NOMO-1 (cell line): ENCODE measurements at regions not wholly inside any gene's neighbourhood (a gene's known extent, or its start where the extent isn't known, plus 50 kb on each side); places are given as distances from the start of the nearest gene placed in this dataset.

Experiments
- DNase-seq, 2 experiments: peaks; one replicate each; lab custom pipeline; 2025; ENCODE audit not compliant: unreplicated experiment in 2 of 2; lab: John Stamatoyannopoulos, UW

DNA sequence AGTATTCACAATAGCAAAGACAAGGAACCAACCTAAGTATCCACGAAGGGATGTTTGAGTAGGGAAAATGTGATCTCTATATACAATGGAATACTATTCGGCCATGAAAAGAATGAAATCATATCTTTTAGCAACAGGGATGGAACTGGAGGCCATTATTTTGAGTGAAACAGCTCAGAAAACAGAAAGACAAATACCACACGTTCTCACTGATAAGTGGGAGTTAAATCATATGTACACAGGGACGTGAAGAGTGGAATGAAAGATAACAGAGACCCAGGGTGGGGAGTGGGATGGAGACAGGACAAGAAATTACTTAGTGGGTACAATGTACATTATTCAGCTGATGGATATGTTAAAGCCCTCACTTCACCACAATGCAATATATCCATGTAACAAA lies 1012.7 kb downstream of the TBC1D22A start:
- DNase-seq: no peak

DNA sequence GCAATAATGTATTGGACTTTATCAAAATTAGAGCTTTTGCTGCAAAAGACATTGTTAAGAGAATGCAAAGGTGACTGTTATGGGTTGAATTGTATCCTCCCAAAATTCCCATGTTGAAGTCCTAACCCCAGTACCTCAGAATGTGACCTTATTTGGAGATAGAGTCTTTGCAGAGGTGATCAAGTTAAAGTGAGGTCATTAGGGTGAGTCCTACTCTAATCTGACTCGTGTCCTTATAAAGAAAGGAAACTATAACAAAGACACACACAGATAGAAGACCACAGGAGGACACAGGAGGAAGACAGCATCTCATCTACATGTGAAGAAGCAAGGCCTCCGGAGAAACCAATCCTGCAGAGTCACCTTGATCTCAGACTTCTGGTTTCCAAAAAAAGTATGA lies 1011.2 kb downstream of the TBC1D22A start:
- no peak for DNase-seq

GRCh38 chr22:47772864-47773263 lies 1010.4 kb downstream of the TBC1D22A start:
- no peak for DNase-seq

- no peak for DNase-seq
Measured at GRCh38 chr22:47769652-47770051, 1007.2 kb downstream of the TBC1D22A start.

DNA sequence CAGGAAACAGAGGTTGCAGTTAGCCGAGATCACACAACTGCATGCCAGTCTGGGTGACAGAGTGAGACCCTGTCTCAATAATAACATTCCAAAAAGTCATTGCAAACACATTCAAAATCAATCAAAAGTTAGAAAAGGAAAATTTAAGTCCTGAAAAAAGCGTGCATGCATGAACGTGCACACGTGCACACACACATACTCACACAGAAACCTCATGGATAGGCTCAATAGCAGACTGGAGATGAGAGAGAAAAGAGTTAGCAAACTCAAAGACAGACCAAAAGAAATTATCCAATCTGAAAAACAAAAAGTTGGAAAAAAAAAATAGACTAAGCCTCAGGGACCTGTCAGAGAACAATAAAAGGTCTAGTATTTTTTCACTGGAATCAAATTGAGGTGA lies 1005.6 kb downstream of the TBC1D22A start:
- DNase-seq: no peak

DNA sequence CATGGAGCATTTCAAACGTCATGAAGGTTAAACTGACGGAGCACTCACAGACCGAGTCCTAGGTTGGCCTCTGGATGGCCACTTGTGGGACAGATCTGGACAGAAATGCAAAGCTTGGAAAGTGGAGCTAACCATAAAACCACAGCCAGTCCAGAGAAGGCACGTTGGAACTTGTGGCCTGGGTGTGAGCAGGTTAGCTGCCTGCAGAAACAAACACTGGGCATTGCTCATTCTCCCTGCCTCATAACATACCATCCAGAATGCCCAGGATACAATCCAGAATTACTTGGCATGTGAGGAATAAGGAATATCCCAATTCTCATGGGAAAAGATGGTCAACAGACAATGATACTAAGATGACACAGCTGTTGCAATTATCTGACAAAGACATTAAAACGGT lies 1005.0 kb downstream of the TBC1D22A start:
- no peak for DNase-seq

DNA sequence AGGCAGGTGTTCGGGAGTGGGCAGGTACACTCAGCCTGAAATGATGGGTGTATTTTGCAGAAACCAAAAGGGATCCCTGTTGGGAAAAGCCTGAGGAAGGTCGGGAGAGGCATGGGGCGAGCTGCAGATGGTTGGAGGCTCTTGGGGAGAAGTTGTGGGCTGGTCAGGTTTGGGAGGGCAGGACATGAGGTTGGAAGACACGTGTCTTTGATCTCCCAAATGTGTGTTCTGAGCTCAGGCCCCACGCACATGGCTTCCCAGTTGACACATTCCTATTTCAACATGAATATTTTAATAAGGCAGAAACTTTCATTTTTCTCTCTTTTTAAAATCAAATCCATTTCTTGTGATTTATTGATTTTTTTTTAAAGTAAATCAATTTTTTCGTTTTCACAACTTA lies 1003.3 kb downstream of the TBC1D22A start:
- no peak for DNase-seq

DNA sequence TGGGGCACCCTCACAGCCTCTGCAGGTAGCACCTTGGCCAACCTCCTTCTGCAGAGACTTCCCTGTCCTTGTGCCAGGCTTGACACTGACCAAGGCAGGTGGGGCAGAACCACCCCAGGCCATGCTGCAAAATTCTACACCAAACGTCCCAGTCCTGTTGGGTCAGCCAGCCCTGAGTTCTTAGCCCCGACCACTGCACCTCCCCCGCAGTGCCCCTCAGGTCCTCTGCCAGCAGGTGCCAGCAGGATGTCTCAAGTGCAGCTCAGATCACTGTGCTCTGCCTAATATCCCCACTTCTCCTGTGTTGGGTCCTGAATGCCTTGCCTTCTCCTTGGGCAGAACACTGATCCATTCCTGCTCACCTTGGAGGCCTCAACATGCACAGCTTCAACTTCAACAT lies 999.7 kb downstream of the TBC1D22A start:
- DNase-seq: no peak

- DNase-seq: no peak
Measured at GRCh38 chr22:47759909-47760308, 997.5 kb downstream of the TBC1D22A start.

GRCh38 chr22:47757741-47758140 lies 995.3 kb downstream of the TBC1D22A start:
- DNase-seq: no peak

DNA sequence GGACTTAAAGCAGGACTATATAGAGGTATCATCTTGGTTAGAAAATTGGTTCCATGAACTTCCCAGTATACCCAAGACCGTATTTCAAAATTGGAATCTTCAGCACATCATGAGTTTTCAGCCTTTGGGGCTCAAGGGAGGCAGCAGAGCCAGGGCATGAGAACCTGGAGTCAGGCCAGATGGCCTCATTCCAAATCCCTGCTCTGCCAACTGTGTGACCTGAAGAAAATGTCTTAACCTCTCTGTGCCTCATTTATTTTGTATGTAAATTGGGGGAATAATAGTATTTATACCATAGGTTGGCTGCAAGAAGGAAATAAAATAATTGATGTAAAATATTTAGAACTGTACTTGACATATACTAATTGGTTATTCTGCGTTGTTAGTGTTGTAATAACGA lies 987.6 kb downstream of the TBC1D22A start:
- DNase-seq: no peak

DNA sequence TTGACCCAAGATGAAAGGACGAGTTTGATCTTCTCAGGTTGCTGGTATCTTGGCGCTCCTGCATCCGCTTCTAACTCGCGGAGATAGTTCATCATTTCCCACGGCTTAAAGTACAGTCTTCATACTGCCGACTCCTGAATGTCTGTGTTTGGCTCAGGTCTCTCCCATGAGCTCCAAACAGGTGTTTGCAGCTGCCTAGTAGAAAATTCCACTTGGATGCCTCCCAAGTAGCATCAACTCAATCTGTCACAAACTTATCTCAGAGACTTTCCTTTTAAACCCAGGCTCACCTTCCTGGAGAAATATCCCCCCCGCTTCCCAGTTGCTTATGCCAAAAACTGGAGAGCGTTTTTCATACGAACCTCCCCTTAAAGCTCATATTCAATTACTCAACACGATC lies 986.5 kb downstream of the TBC1D22A start:
- no peak for DNase-seq

GRCh38 chr22:47748271-47748670 lies 985.8 kb downstream of the TBC1D22A start:
- no peak for DNase-seq

- no peak for DNase-seq
Measured at GRCh38 chr22:47740109-47740805, 977.8 kb downstream of the TBC1D22A start.

- DNase-seq: no peak
Measured at GRCh38 chr22:47739291-47740015, 977.0 kb downstream of the TBC1D22A start.

DNA sequence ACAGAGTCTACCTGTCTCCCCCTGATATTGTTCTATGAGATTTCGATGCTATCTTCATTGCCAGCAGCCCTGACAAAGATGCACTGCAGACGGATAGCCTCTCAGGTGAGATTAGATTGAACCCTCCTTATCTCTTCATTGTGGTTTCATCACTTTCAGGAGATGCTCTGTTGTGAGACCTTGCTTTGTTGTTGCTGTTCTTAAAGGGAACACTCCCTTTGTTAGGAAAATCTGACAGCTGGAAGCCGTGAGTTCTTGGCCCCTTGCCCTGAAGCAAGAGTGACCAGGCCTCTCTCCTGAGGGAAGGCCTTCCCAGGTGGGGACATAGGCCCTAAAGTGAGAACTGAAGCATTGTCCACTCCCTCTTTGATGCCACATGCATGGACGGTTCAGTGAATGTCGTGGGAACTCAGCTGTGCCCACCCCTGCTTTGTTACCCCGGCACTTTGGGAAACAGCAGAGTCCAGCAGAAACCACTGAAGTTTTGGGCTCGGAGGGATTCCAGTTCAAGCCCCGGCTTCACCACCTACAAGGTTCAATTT lies 976.1 kb downstream of the TBC1D22A start:
- no peak for DNase-seq

GRCh38 chr22:47736186-47737034 lies 974.0 kb downstream of the TBC1D22A start:
- DNase-seq: no peak

DNA sequence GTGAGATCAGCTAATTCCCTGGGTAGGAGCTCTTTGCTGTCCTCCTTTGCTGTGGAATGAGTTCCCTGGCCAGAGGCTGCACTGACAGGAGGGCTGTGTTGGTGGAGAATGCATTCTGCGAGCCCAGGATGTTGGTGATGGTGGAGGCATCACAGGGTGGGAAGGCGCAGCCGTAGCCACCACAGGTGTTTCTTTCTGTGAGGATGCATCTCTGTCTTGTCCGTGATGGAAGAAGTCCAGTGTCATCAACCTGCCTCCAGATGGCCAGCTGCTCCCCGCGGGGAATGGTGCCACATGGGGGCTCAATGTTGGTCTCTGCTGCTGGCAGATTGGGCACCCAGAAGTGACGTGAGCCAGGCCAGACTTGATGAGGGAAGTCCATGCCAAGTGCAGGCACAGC lies 972.1 kb downstream of the TBC1D22A start:
- DNase-seq: no peak

DNA sequence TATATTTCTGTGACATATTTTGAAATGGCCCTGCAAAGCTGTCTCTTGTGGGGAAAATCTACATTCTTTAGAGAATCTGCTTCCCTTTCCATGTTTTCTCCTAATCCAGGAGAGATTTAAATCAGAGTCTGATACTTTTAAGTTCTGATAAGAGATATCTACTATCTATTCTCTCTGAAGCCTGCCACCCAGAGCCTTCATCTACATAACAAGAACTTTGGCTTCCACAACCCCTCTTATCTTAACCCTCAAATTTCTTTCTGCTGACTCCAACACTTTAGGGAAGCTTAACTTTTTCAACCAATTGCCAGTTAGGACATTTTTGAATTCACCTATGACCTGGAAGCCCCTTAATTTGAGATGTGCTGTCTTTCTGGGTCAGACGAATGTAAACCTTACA lies 965.2 kb downstream of the TBC1D22A start:
- no peak for DNase-seq

DNA sequence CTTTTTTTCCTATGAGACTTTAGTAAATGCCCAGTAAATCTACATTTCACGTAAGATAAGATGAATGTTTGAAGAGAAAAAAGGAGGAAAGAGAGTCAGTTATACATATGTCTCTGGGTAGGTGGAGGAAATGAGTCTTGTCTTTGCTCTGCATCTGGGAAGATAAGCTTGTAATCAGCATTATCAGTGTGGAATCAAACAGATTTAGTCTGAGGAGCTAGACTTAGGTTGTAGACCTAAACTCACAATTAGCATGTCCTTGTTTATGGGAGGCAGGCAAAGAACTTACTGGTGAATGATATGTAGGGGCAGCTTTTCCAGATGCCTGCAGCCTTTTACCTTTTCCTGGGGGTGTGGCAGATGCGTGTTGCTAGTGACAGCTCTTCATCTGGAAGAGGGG lies 962.3 kb downstream of the TBC1D22A start:
- no peak for DNase-seq

- no peak for DNase-seq
Measured at GRCh38 chr22:47724030-47724429, 961.6 kb downstream of the TBC1D22A start.
